Liver (tissue), 8 donors: ENCODE measurements at regions not wholly inside any gene's neighbourhood (a gene's known extent, or its start where the extent isn't known, plus 50 kb on each side); places are given as distances from the start of the nearest gene placed in this dataset.

ENCODE experiments used
- DNase-seq: peaks from one replicate; pipeline ENCODE4 v3.0.0-alpha.2; 2017; ENCODE audit warnings: low spot score
- H3K27ac ChIP-seq, 2 donors: one replicate each; pipeline ENCODE4 v1.7.0; 2013; ENCODE audit warnings: inconsistent platforms in 2 of 2, low read length in 2 of 2, control low read depth in 1 of 2, low read depth in 1 of 2, mild to moderate bottlenecking in 1 of 2
- H3K27me3 ChIP-seq, 4 donors: one replicate each; pipeline versions ENCODE4 v1.6.1 to v1.7.0; 2013; ENCODE audit warnings: low read length in 3 of 4, inconsistent platforms in 1 of 4, mild to moderate bottlenecking in 1 of 4, moderate library complexity in 1 of 4; ENCODE audit not compliant: control insufficient read depth in 4 of 4, insufficient read depth in 4 of 4
- H3K36me3 ChIP-seq, 4 donors: one replicate each; pipeline versions ENCODE4 v1.6.1 to v1.7.0; 2013; ENCODE audit warnings: low read length in 3 of 4, mild to moderate bottlenecking in 3 of 4, low read depth in 1 of 4, moderate library complexity in 1 of 4; ENCODE audit not compliant: control insufficient read depth in 4 of 4, insufficient read depth in 3 of 4
- H3K4me1 ChIP-seq, 4 donors: one replicate each; pipeline versions ENCODE4 v1.6.1 to v1.7.0; 2013; ENCODE audit warnings: low read length in 3 of 4, mild to moderate bottlenecking in 3 of 4, moderate library complexity in 1 of 4; ENCODE audit not compliant: control insufficient read depth in 4 of 4, insufficient read depth in 4 of 4
- H3K4me3 ChIP-seq, 3 donors: one replicate each; pipeline versions ENCODE4 v1.6.1 to v1.7.0; 2013; ENCODE audit warnings: low read length in 3 of 3, control low read depth in 1 of 3, low read depth in 1 of 3, mild to moderate bottlenecking in 1 of 3
- H3K9ac ChIP-seq, 2 donors: one replicate each; pipeline ENCODE4 v1.7.0; 2013; ENCODE audit warnings: low read length in 2 of 2, mild to moderate bottlenecking in 2 of 2, moderate library complexity in 2 of 2, control low read depth in 1 of 2, low read depth in 1 of 2
- H3K9me3 ChIP-seq, 4 donors: one replicate each; pipeline versions ENCODE4 v1.6.1 to v1.7.0; 2013; ENCODE audit warnings: low read length in 3 of 4; ENCODE audit not compliant: control insufficient read depth in 4 of 4
- ATF3 ChIP-seq: IDR thresholded peaks from 2 replicates; pipeline ENCODE4 v1.6.1; 2016; ENCODE audit warnings: antibody characterized with exemption
- CTCF ChIP-seq: fragments of 150-350 bp; IDR thresholded peaks from 2 replicates; pipeline ENCODE4 v1.5.1; 2017; ENCODE audit warnings: improper control_type of control experiment, low read depth, low read length; ENCODE audit not compliant: missing input control
- EGR1 ChIP-seq, 2 donors: IDR thresholded peaks; 2 replicates each; pipeline ENCODE4 v1.6.1; 2016 to 2018; ENCODE audit warnings: antibody characterized with exemption in 2 of 2, low read depth in 2 of 2
- FOXA1 ChIP-seq: IDR thresholded peaks from 2 replicates; pipeline ENCODE4 v1.6.1; 2016; ENCODE audit warnings: antibody characterized with exemption
- FOXA2 ChIP-seq: IDR thresholded peaks from 2 replicates; pipeline ENCODE4 v1.6.1; 2016; ENCODE audit warnings: antibody characterized with exemption
- GABPA ChIP-seq, 2 donors: IDR thresholded peaks in 1 of 2; conservative IDR thresholded peaks in 1 of 2; 2 replicates each; pipeline ENCODE4 v1.6.1; 2016; ENCODE audit warnings: antibody characterized with exemption in 2 of 2, mild to moderate bottlenecking in 1 of 2, moderate library complexity in 1 of 2
- HNF4A ChIP-seq, 2 donors: conservative IDR thresholded peaks; 2 replicates each; pipeline ENCODE4 v1.6.1; 2016; ENCODE audit warnings: antibody characterized with exemption in 2 of 2, mild to moderate bottlenecking in 2 of 2
- HNF4G ChIP-seq: IDR thresholded peaks from 2 replicates; pipeline ENCODE4 v1.6.1; 2016; ENCODE audit warnings: antibody characterized with exemption
- JUND ChIP-seq, 2 donors: IDR thresholded peaks; 2 replicates each; pipeline ENCODE4 v1.6.1; 2016; ENCODE audit warnings: antibody characterized with exemption in 2 of 2
- MAX ChIP-seq: IDR thresholded peaks from 2 replicates; pipeline ENCODE4 v1.6.1; 2016; ENCODE audit warnings: antibody characterized with exemption
- NR2F2 ChIP-seq: IDR thresholded peaks from 2 replicates; pipeline ENCODE4 v1.6.1; 2016; ENCODE audit warnings: antibody characterized with exemption
- RAD21 ChIP-seq, 2 donors: IDR thresholded peaks; 2 replicates each; pipeline ENCODE4 v1.6.1; 2016; ENCODE audit warnings: antibody characterized with exemption in 2 of 2, mild to moderate bottlenecking in 2 of 2
- REST ChIP-seq: IDR thresholded peaks from 2 replicates; pipeline ENCODE4 v1.6.1; 2016; ENCODE audit warnings: antibody characterized with exemption, mild to moderate bottlenecking
- RXRA ChIP-seq, 2 donors: IDR thresholded peaks; 2 replicates each; pipeline ENCODE4 v1.6.1; 2017 to 2018; ENCODE audit warnings: antibody characterized with exemption in 2 of 2, mild to moderate bottlenecking in 1 of 2
- SP1 ChIP-seq: IDR thresholded peaks from 2 replicates; pipeline ENCODE4 v1.6.1; 2018; ENCODE audit warnings: antibody characterized with exemption, mild to moderate bottlenecking
- TAF1 ChIP-seq: conservative IDR thresholded peaks from 2 replicates; pipeline ENCODE4 v1.6.1; 2016; ENCODE audit warnings: antibody characterized with exemption, mild to moderate bottlenecking
- YY1 ChIP-seq: IDR thresholded peaks from 2 replicates; pipeline ENCODE4 v1.6.1; 2016; ENCODE audit warnings: antibody characterized with exemption, mild to moderate bottlenecking
- ZBTB33 ChIP-seq: IDR thresholded peaks from 2 replicates; pipeline ENCODE4 v1.6.1; 2016; ENCODE audit warnings: antibody characterized with exemption
- WGBS: extraction: QIAGEN DNeasy Blood & Tissue Kit; methylation state at CpG from one replicate; pipeline ENCODE4 v1.1.7; 2013; 5-methylcytosine and 5-hydroxymethylcytosine counted together
- donor health status: healthy.
- donor health status: healthy.
- donor health status: healthy.
- donor health status: healthy.
- donor health status: healthy.

- no peak overlapping the region for H3K27ac ChIP-seq
- H3K36me3 ChIP-seq = no peaks in the 10 kb centered on the region
- no peak overlapping the region for H3K9ac ChIP-seq
- TF ChIP-seq RAD21 (IDR thresholded peaks at IDR 0.05) (peak; percentile 30), ATF3 (peak; percentile 65), MAX (peak; percentile 36), NR2F2 (no peak), TAF1 (no peak), GABPA (IDR thresholded peaks at IDR 0.05 in 1 of 2, conservative IDR thresholded peaks at IDR 0.05 in 1 of 2) (no peak), FOXA2 (peak; percentile 86), CTCF (peak; percentile 7), HNF4G (no peak), JUND (IDR thresholded peaks at IDR 0.05) (peak in 1 of 2 donors; percentile 34), RXRA (IDR thresholded peaks at IDR 0.05) (peak; percentile 28 to 60), EGR1 (IDR thresholded peaks at IDR 0.05; ENCODE audit: low read depth in 2 of 2) (peak in 1 of 2 donors; percentile 14), FOXA1 (no peak), HNF4A (conservative IDR thresholded peaks at IDR 0.05) (peak; percentile 44 to 66), YY1 (peak; percentile 59), ZBTB33 (peak; percentile 50), SP1 (peak; percentile 38), REST (peak; percentile 20)
- H3K9me3 ChIP-seq = no peaks in the 10 kb centered on the region
- H3K4me1 ChIP-seq = peaks cover 2 to 12% (median 7%) of the 10 kb centered on the region in 4 donors
- H3K27me3 ChIP-seq = no peaks in the 10 kb centered on the region
- WGBS = 63% methylated on average over 9 of the region's 9 CpGs
- no peak for DNase-seq
- H3K4me3 ChIP-seq = no peak overlapping the region
These were observed 81.6 kb downstream of the LLPH start for GRCh38 chr12:66048835-66049537.
